ENCODE measurements at regions not wholly inside any gene's neighbourhood (a gene's known extent, or its start where the extent isn't known, plus 50 kb on each side); places are given as distances from the start of the nearest gene placed in this dataset.
"Not testable (repeated sequence)": the region's sequence is repeated elsewhere in the genome, so short reads cannot be mapped to it uniquely, and the experiment has no call there.

DNA sequence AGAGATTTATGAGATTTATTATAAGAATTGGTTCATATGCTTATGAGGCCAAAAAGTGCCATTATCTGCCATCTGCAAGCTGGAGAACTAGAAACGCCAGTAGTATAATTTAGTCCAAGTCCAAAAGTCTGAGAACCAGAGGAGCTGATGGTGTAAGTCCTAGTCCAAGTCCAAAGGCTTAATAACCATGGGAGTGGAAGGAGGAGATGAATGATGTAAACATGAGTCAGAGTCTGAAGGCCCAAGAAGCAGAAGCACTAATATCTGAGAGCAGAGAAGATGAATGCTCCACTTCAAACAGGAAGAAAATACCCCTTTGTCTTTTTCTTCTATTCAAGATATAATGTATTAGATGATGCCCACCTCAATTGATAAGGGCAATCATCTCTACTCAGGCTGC is 185.7 kb downstream of the CGGBP1 start:
- DNase-seq (ENCODE audit: low read depth) = peak; percentile 14

- DNase-seq (ENCODE audit: low read depth) = no peak
Measured at GRCh38 chr3:87867001-87867400, 191.8 kb downstream of the CGGBP1 start.

DNA sequence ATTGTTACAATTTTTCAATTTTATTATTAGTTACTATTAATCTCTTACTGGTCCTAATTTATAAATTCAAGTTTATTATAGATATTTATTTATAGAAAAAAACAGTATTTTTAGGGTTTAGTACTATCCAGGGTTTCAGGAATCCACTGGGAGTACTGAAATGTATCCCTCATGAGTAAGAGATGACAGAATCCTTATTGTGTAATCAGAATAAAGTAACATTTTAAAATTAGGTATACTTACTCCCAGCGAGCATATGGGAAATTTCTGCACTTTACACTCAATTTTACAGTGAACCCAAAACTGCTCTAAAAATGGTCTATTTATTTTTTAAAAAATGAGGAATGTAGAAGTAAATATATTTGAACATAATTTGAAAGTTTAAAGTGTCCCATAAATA is 202.7 kb downstream of the CGGBP1 start:
- DNase-seq (ENCODE audit: low read depth) = no peak

DNA sequence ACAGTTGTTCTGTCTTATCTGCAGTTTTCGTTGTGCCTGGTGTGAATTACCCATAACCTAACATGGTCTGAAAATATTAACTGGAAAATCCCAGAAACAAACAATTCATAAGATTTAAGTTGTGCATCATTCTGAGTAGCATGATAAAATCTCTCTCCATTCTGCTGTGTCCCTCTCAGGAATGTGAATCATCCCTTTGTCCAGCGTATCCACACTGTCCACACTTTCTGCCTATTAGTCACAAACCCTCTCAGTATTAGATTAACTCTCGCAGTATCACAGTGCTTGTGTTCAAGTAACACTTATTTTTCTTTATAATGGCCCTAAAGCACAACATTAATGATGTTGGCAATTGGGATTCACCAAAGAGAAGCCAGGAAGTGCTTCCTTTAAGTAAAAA is 203.2 kb downstream of the CGGBP1 start:
- DNase-seq (ENCODE audit: low read depth) = peak; percentile 24

GRCh38 chr3:87855211-87855610 is 203.6 kb downstream of the CGGBP1 start:
- no peak for DNase-seq (ENCODE audit: low read depth)

- DNase-seq (ENCODE audit: low read depth) = no peak
Measured at GRCh38 chr3:87848003-87848402, 210.8 kb downstream of the CGGBP1 start.

DNA sequence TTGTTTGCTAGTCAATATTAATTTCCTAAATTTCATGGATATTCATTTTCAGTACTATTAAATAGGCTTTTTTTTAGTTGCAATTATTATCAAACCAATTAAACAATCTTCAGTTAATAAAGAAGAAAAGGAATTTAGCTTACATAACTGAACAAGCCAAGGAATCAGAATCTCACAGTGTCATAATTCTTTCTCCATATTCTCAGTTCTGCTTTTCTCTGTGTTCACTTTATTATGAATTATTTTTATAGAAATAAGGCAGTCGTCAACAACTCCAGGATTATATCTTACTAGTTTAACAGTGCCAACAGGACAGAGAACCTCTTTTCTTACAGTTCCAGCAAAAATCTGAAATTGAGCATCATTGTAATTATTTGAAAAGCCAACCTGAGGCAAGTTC is 221.7 kb downstream of the CGGBP1 start:
- no peak for DNase-seq (ENCODE audit: low read depth)

GRCh38 chr3:87836026-87836425 is 222.8 kb downstream of the CGGBP1 start:
- no peak for DNase-seq (ENCODE audit: low read depth)

DNA sequence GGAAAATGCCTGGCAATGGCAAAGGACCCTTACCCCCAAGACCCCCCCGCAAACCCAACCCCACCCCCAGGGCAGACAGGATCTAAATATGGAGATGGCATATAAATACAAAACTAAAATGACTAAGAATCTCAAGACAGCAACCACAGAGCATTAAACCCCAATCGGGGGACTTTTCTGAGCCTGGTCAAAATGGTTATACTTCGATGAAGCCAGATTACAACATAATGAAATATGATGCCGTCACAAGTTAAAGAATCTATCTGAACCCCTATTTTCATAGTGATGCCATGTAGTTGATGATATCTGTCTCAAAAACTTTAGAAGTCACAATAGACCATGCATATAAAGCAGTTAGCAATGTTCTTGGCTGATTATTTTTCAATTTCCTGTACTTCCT is 223.6 kb downstream of the CGGBP1 start:
- no peak for DNase-seq (ENCODE audit: low read depth)

DNA sequence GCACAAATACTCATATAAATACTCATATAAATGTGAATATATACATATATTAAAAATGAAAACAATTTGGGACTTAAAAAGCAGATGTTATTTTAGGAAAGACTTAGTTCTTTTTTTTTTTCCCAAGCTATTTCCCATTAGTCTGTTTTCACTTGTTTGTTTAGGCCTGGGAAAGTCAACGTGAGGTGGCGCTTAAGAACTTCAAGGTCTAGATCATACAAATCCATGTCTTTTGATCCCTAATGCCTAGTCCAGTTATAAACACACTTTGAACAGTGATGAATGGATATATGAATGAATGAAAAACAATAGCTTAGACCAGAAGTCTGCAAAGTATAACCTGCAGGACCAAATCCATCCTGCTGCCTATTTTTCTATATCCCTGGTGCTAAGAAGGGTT is 224.5 kb downstream of the CGGBP1 start:
- DNase-seq (ENCODE audit: low read depth) = no peak

DNA sequence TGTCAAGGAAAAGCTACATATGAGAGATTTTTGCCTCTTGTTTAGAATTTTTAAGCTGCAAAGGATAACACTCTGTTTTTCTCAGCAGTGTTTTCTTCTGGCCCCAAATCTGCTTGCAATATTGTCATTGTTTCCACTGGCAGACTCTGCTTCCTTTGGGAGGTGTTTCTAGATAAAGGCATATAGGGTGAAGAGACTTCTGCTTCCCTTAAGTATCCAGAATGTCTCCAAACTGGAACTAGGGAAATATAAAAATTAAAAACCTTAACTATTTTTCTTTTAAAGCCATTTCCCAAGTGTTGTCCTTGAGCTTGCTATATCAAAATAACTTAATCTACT is 225.8 kb downstream of the CGGBP1 start:
- DNase-seq (ENCODE audit: low read depth) = no peak

GRCh38 chr3:87828046-87828445 is 230.8 kb downstream of the CGGBP1 start:
- DNase-seq (ENCODE audit: low read depth) = no peak

DNA sequence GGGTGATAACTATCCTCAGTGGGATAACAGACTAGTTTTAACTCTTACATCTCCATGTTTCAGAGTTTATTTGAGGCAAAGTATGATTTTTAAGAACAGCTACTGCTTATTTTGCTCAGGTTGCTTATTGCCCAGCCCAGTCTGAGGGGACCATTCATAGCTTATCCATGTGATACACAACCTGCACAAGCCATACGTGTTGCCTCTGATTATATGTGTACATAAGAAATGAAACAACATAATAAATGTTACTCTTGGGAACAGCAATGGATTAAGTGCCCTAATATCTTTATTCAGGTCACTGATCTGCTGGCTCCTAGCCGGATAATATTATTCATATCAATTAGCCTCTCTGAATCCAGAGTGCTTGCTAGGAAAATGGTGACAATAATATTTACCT is 236.2 kb downstream of the CGGBP1 start:
- DNase-seq (ENCODE audit: low read depth) = no peak

DNA sequence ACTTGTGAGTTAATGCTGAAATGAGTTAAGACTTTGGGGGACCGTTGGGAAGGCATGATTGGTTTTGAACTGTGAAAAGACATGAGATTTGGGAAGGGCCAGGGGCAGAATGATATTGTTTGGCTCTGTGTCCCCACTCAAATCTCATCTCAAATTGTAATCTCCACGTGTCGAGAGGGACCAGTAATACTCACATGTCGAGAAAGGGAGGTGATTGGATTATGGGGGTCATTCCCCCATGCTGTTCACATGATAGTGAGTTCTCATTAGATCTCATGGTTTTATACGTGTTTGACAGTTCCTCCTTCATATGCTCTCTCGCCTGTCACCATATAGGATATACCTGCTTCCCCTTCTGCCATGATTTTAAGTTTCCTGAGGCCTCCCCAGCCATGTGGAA is 245.3 kb downstream of the CGGBP1 start:
- DNase-seq (ENCODE audit: low read depth) = not testable (repeated sequence)

GRCh38 chr3:87811953-87812352 is 246.9 kb downstream of the CGGBP1 start:
- DNase-seq (ENCODE audit: low read depth) = no peak

- DNase-seq (ENCODE audit: low read depth) = no peak
Measured at GRCh38 chr3:87810452-87811016, 248.3 kb downstream of the CGGBP1 start.

GRCh38 chr3:87805670-87806069 is 253.1 kb downstream of the CGGBP1 start:
- DNase-seq (ENCODE audit: low read depth) = no peak

GRCh38 chr3:87801409-87801808 is 257.4 kb downstream of the CGGBP1 start:
- no peak for DNase-seq (ENCODE audit: low read depth)

GRCh38 chr3:87800516-87800915 is 258.3 kb downstream of the CGGBP1 start:
- no peak for DNase-seq (ENCODE audit: low read depth)

GRCh38 chr3:87798567-87798947 is 260.2 kb downstream of the CGGBP1 start:
- no peak for DNase-seq (ENCODE audit: low read depth)

DNA sequence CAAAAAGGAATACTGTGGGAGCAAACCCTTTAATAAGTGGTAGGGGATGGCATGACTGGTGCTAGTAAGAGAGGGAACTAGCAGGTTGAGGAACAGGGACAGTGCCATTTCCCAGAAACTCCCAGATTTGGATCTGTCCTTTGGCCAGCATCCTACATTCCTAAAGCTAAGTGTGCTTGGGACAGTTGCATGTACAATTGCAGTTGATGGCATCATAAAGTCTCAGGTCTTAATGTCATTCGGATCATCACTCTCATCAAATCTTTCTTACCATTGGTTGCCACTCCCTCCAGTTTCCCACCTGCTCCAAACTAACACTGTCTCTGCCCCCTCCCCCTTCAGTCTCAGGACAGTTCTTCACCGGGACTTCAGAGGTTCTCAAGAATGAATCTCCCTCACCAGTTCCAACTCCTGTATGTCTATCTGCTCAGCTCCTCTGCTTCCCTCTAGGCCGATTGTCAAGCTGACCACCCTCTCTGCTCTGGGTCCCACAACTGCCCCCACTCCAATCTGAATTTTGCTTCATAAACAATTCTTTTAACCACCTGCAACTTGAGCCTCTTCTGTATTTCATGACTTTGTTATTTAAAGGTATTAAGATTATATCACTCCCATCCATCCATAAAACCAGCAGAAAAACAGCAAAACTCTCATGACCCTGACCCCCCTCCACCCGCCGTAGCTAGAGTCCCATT is 260.8 kb downstream of the CGGBP1 start:
- no peak for DNase-seq (ENCODE audit: low read depth)

DNA sequence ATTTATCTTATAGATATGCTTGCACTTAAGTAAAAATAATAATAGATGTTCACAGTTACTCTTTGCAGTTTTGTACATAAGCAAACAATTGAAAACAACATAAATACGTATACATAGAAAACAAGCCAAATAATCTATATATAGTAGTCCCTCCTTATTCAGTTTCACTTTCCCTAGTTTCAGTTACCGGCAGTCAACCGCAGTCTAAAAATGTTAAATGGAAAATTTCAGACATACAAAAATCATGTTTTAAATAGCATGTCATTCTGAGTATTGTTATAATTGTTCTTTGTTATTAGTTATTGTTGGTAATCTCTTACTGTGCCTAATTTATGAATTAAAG is 262.0 kb downstream of the CGGBP1 start:
- DNase-seq (ENCODE audit: low read depth) = no peak

DNA sequence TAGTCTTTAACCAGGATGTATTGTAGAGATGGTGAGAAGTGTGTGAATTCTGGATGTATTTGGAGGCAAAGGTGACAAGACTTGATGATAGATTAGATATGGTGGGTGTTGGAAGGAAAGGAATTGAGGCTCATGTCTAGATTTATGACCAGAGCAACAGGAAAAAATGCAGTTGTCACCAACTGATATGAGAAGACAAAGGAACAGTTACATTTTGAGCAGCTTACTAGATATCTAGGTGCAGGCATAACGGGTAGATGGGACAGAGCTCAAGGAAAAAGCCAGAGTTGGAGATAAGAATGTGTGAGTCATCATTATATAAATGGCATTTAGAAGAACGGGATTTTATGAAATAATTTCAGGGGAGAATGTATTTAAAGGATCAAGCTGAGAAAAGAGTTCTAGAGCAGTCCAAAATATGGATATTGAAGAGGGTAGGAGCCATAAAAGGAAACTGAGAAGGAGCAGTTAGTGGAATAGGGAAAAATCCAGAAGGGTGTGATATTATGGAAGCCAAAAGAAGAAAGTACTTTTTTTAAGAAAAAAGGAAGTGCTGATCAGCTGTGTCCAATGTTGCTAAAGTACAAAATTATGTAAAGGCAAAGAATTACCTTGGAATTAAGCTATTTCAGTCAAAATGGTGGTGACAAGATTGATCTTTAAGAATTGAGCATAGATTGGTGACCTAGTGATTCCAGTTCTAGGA is 262.5 kb downstream of the CGGBP1 start:
- DNase-seq (ENCODE audit: low read depth) = no peak

DNA sequence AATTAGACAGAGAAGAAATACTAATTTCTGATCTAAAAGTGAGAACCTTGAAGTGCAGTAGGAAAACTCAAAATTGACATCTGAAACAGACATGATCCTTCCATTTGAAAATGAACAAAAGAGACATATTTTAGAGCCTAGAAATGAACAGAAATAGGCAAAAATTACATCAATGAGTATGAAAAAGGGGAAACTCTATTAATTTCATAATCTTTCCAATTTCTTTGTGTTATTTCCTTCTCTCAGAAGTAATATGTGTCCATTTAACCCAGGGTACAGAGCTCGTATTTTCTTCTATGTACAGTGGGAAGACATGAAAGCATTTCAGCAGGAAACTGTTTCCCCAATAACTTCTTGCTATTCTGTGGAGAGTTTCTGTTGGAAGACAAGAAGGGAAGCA is 263.1 kb downstream of the CGGBP1 start:
- DNase-seq (ENCODE audit: low read depth) = no peak
